Glomerular visceral epithelial cell (primary cell): ENCODE measurements at regions not wholly inside any gene's neighbourhood (a gene's known extent, or its start where the extent isn't known, plus 50 kb on each side); places are given as distances from the start of the nearest gene placed in this dataset.

Experiments used
- DNase-seq: peaks from one replicate; pipeline ENCODE4 v3.0.0-alpha.2; 2016; ENCODE audit errors: extremely low spot score

DNA sequence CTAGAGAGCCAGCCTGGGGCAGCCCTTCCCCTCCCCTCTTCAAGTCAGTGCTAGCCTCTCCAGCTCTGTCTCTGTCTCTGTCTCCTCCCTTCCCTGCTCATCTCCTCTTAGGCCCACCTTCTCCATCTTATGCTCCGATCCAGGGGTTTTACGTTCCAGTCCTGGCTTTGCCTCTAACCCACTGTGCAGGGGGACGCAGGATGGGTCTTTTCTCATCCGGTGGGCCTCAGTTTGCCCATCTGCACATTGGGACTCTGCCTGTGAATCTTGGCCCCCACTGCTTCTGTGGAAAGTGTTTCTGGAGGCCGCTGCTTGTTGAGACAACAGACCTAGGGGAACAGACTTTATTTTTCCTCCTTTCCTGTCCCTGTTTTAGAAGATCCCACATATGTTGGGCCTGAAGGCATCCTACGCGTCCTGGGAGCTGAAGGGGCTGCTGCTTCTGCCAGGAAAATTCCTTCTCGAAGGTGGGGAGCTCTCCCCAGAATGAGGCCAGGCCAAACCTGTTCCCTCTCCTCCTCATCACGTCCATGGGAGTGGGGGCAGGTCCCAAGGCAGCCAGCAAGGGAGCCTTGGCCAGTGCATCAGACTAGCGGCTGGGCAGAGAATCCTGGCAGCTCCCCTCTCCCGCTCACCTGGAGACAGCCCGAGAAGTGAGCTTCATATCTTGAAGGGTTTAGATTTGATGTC lies 99.5 kb upstream of the CSF3R start:
- no peak for DNase-seq

- no peak for DNase-seq
These were observed 97.8 kb upstream of the CSF3R start for GRCh38 chr1:36580524-36580923.

GRCh38 chr1:36579039-36579438 lies 96.3 kb upstream of the CSF3R start:
- DNase-seq = no peak

- no peak for DNase-seq
These were observed 93.9 kb upstream of the CSF3R start for GRCh38 chr1:36576551-36577110.

DNA sequence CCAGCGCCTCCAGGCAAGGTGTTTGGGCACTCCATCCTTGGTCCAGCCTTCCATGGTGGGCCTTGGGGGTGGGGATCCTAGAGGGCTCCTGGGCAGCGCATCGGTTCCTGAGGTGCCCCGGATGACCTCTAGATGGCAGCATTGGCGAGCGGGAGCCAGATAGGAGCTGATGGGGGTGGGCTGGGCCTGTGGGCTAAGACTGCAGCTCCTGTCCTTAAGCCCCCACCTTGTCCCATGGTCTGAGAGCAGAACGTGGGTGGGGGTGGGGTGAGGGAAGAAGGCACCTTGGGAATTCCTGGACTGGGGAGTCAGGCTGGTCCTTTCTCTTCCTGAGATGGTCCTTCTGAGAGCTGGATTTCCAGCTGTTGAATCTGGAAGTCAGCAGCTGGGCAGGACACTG lies 93.4 kb upstream of the CSF3R start:
- DNase-seq = peak; percentile 54

DNA sequence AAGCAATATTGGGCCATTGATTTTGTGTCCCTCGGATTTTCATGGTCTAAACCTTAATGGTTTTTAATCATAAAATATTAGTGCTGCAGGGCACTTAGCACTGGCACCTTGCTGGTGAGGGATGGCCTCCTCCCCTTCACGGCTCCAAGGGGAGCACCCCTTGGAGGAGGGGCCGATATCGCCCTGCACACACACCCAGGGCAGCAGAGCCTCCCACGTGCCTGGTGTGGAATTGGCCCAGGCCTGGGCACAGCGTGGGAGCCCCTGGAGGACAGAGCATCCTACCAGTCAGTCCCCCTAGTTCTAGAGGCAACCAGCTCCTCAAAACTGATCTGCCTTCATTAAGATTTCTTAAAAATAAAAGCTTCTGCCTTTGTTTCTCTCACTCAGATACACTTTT lies 90.7 kb upstream of the CSF3R start:
- no peak for DNase-seq

- DNase-seq = no peak
These were observed 90.2 kb upstream of the CSF3R start for GRCh38 chr1:36572906-36573305.

DNA sequence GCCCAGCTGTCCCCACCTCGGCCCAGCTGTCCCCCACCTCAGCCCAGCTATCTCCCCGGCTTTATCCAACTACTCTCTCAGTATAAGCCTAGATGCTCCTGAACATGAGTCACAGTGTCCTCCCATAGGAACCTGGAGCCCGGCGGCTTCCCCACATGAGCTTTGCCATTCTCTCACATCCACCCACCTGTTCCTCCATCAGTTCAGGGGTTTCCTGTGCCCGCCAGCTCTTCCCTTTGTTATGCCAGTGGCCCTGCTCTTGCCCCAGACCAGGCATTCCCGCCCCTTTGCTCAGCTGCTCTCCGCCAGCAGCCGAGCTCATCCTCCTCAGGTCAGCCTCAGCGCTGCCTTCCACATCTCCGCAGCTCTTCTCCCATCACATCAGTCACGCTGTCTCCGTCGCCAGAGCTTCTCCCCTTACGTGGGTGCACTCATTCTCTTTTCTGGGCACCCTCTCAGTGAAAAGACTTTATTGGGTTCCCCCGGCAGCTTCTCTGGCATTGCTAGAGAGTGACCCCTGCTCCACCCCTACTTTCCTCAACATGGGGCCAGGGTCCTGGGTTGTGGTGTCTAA lies 89.5 kb upstream of the CSF3R start:
- no peak for DNase-seq

DNA sequence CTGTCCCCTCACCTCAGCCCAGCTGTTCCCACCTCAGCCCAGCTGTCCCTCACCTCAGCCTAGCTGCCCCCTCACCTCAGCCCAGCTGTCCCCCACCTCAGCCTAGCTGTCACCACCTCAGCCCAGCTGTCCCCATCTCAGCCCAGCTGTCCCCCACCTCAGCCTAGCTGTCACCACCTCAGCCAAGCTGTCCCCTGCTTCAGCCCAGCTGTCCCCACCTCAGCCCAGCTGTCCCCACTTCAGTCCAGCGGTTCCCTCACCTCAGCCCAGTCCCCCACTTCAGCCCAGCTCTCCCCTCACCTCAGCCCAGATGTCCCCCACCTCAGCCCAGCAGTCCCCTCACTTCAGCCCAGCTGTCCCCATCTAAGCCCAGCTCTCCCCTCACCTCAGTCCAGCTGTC lies 88.4 kb upstream of the CSF3R start:
- no peak for DNase-seq

DNA sequence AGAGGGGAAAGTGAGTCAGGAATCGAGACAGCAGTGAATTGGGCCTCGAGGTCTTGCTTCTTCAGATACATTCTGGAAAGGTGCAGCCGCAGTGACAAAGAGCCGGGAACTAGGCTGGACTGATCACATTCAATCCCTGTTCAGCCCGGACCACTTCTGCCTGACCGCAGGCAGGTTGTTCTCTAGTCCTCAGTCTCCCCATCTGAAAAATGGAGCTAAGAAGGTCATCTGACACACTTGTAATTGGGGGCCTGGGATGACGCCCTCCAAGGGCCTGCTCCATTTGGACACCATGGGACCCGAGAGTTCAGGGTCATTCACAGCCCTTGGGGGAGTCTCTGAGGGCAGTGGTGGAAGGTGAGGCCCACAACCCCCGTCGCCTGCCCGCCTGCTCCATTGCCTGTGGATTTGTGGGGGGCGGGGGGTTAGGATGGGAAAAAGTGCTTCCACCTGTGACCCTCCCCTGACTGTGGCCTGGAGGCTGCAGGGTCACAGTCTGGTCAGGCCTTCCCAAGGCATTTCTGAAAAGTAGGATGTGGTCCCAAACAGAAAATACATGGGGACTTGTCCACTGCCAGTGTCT lies 87.9 kb upstream of the CSF3R start:
- DNase-seq = no peak

DNA sequence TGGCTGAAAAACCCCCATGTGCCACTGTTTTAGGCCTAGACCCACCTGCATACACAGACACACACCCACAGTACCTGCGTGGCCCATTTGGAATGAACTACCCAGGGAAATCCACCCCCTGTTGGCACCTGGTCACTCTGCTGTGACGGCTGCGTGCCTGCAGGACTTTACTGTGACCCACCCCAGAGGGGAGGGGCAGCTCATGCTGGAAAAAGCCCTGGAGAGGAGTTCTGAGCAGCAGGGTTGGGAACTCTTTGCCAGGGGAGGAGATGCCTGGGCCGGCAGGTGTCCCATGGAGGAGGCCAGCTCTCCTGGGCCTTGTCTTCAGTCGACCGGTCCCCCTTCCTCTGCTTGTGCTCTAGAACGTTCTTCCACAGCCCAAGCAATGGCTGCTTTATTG lies 87.3 kb upstream of the CSF3R start:
- no peak for DNase-seq

- no peak for DNase-seq
These were observed 85.1 kb upstream of the CSF3R start for GRCh38 chr1:36567601-36568341.

- DNase-seq = no peak
These were observed 83.1 kb upstream of the CSF3R start for GRCh38 chr1:36565576-36566501.

DNA sequence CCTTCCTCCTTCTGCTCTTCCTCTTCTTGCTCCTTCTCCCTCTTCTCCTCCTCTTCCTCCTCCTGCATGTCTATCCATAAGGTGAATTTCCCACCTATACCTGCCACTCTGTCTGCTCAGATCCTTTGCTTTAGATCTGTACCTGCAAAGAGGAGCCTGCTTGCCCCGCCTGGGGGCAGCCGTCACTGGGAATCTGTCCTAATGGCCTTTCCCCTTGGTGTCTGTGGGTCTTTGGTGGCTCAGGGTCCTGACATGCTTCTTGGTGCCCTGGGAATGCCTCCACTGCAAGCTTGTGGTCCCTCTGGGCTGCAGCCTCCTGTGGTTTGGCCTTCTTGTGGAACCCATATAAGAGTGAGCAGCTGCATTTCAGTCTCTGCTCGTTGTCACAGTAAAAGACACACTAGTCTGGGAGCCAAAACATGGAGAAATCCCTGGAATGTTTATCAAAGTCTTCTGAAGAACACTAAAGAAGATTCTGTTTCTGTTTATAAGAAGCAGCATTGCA lies 79.5 kb upstream of the CSF3R start:
- no peak for DNase-seq

GRCh38 chr1:36561361-36561724 lies 78.6 kb upstream of the CSF3R start:
- DNase-seq = no peak

DNA sequence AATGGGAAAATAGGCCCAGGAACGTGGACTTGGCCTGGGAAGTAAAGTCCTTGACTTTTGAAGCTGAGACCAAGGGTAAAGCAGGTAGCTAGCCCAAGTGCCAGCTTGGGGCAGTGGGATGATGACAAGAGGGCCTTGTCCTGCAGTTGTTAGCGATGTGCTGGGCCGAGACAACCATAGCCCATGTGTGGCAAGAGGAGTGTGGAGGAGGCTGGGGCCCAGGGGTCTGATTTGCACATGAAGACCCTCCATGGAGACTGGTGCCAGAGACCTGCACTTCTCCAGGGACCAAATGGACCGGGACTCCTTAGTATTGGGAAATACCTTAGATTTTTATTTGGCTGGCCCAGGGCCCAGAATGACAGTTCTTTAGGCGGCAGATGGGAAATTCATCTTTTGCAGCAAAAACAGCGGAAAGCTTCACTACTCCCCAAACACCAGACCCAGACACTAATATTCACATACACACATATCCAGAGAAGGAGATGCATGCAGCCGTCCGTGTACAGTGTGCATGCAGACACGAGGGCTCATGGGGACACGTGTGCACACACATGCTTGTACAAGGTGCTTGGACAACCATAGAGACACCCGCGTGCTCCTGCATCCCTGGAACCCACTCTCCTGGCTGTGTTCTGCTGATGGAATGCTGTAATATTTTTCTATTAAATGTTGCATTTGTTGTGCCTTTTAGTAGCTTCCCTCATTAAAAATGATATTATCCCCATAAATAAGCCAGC lies 78.1 kb upstream of the CSF3R start:
- DNase-seq = no peak

GRCh38 chr1:36560177-36560576 lies 77.5 kb upstream of the CSF3R start:
- DNase-seq = no peak

DNA sequence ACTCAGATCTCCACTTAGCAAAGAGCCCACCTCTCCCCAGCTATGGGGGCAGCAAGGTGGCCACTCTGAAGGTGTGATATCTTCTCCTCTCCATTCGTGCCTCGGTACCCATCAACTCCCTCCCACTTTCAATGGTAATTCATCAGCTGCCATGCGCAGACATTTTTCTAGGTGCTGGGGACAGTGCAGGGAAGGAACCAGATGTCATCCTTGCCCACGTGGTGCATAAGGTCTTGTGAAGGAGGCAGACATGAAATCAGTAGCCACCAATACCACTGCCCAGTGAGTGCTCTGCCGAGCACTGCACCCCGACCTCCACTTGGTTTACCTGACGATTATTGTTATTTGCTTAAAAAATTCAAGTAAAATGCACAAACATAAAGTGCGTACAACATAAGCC lies 76.3 kb upstream of the CSF3R start:
- DNase-seq = no peak

DNA sequence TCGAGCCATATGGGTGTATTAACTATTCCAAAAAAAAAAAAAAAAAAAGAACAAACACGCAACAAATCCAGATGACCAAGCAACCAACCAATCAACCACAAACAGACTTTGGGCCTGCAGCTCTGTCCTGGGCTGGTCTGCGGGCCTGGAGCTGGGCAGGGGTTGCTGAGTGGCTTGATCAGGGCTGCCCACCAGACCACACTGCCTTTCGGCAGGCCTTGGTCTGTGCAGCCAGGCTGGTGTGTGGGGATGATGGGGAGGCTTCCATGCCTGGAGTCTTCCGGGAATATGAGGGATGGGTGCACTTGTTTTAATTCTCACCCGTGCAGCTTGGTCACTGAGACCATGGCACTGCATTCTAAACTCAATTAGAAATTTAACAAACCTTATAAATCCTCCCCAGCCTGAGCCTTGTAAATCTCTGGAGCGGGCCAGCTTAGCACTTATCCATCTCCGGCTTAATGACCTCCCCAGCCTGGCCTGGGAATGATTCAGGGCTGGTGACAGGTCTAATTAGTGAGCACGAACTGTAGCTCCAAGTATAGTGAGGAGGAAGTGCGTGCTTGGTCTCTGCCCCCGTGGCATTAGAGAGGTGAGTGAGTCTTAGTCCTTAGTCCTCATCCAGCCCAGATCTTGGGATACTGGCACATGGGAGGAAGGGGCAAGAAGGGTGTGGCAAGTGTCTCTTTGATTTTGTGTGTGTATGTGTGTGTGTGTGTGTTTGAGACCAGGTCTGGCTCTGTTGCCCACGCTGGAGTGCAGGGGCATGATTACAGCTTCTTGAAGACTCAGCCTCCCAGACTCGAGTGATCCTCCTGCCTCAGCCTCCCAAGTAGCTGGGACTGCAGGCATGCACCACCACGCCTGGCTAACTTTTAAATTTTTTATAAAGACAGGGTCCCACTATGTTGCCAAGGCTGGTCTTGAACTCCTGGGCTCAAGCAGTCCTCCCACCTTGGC lies 74.6 kb upstream of the CSF3R start:
- no peak for DNase-seq
